ENCODE measurements at regions not wholly inside any gene's neighbourhood (a gene's known extent, or its start where the extent isn't known, plus 50 kb on each side); places are given as distances from the start of the nearest gene placed in this dataset.

GRCh38 chr11:30774496-30775232, 188.5 kb upstream of the MPPED2 start:
- Histone ChIP-seq H3K9me3 (ENCODE audit: control insufficient read depth, low read depth, low read length) (no peaks in the 10 kb centered on the region), H3K27me3 (ENCODE audit: control insufficient read depth, insufficient read depth, low read length) (no peaks in the 10 kb centered on the region), H3K4me3 (ENCODE audit: low read length) (no peak overlapping the region), H3K36me3 (ENCODE audit: control insufficient read depth, insufficient read depth, low read length) (no peaks in the 10 kb centered on the region), H3K27ac (ENCODE audit: low read length) (no peak overlapping the region), H3K4me1 (ENCODE audit: control insufficient read depth, insufficient read depth, low read length) (no peaks in the 10 kb centered on the region)
- no peak for DNase-seq
- 60% methylated on average over 1 of the region's 8 CpGs for WGBS (ENCODE audit: insufficient coverage, low lambda C conversion rate)

- H3K4me1 ChIP-seq (ENCODE audit: control insufficient read depth, insufficient read depth, low read length): no peaks in the 10 kb centered on the region
- H3K27ac ChIP-seq (ENCODE audit: low read length): no peak overlapping the region
- no peaks in the 10 kb centered on the region for H3K9me3 ChIP-seq (ENCODE audit: control insufficient read depth, low read depth, low read length)
- H3K27me3 ChIP-seq (ENCODE audit: control insufficient read depth, insufficient read depth, low read length): no peaks in the 10 kb centered on the region
- H3K36me3 ChIP-seq (ENCODE audit: control insufficient read depth, insufficient read depth, low read length): no peaks in the 10 kb centered on the region
- WGBS (ENCODE audit: insufficient coverage, low lambda C conversion rate): 80% methylated on average over 1 of the region's 4 CpGs
- DNase-seq: no peak
- no peak overlapping the region for H3K4me3 ChIP-seq (ENCODE audit: low read length)
These were observed 186.8 kb upstream of the MPPED2 start for GRCh38 chr11:30772908-30773307.

- WGBS (ENCODE audit: insufficient coverage, low lambda C conversion rate): no CpG with 5 or more reads among the region's 5 CpGs
- DNase-seq: no peak
- Histone ChIP-seq H3K4me3 (ENCODE audit: low read length) (no peak overlapping the region), H3K4me1 (ENCODE audit: control insufficient read depth, insufficient read depth, low read length) (no peaks in the 10 kb centered on the region), H3K9me3 (ENCODE audit: control insufficient read depth, low read depth, low read length) (no peaks in the 10 kb centered on the region), H3K36me3 (ENCODE audit: control insufficient read depth, insufficient read depth, low read length) (no peaks in the 10 kb centered on the region), H3K27me3 (ENCODE audit: control insufficient read depth, insufficient read depth, low read length) (no peaks in the 10 kb centered on the region), H3K27ac (ENCODE audit: low read length) (no peak overlapping the region)
These were observed 177.8 kb upstream of the MPPED2 start for GRCh38 chr11:30763951-30764350.

GRCh38 chr11:30762188-30762587, 176.0 kb upstream of the MPPED2 start:
- 80% methylated on average over 1 of the region's 2 CpGs for WGBS (ENCODE audit: insufficient coverage, low lambda C conversion rate)

GRCh38 chr11:30760345-30760744, 174.2 kb upstream of the MPPED2 start:
- Histone ChIP-seq H3K4me1 (ENCODE audit: control insufficient read depth, insufficient read depth, low read length) (no peaks in the 10 kb centered on the region), H3K27me3 (ENCODE audit: control insufficient read depth, insufficient read depth, low read length) (no peaks in the 10 kb centered on the region), H3K27ac (ENCODE audit: low read length) (no peak overlapping the region), H3K9me3 (ENCODE audit: control insufficient read depth, low read depth, low read length) (no peaks in the 10 kb centered on the region), H3K4me3 (ENCODE audit: low read length) (no peak overlapping the region), H3K36me3 (ENCODE audit: control insufficient read depth, insufficient read depth, low read length) (no peaks in the 10 kb centered on the region)
- no peak for DNase-seq

More at GRCh38 chr11:30762188-30762587, 176.0 kb upstream of the MPPED2 start:
- no peaks in the 10 kb centered on the region for H3K4me1 ChIP-seq (ENCODE audit: control insufficient read depth, insufficient read depth, low read length)
- H3K4me3 ChIP-seq (ENCODE audit: low read length): no peak overlapping the region
- no peak overlapping the region for H3K27ac ChIP-seq (ENCODE audit: low read length)
- H3K27me3 ChIP-seq (ENCODE audit: control insufficient read depth, insufficient read depth, low read length): no peaks in the 10 kb centered on the region
- no peaks in the 10 kb centered on the region for H3K36me3 ChIP-seq (ENCODE audit: control insufficient read depth, insufficient read depth, low read length)
- H3K9me3 ChIP-seq (ENCODE audit: control insufficient read depth, low read depth, low read length): no peaks in the 10 kb centered on the region
- DNase-seq: no peak

GRCh38 chr11:30758946-30759504, 172.9 kb upstream of the MPPED2 start:
- DNase-seq: no peak
- WGBS (ENCODE audit: insufficient coverage, low lambda C conversion rate): 77% methylated on average over 3 of the region's 11 CpGs

GRCh38 chr11:30758518-30758917, 172.4 kb upstream of the MPPED2 start:
- Histone ChIP-seq H3K9me3 (ENCODE audit: control insufficient read depth, low read depth, low read length) (no peaks in the 10 kb centered on the region), H3K27ac (ENCODE audit: low read length) (no peak overlapping the region), H3K27me3 (ENCODE audit: control insufficient read depth, insufficient read depth, low read length) (no peaks in the 10 kb centered on the region), H3K4me1 (ENCODE audit: control insufficient read depth, insufficient read depth, low read length) (no peaks in the 10 kb centered on the region), H3K4me3 (ENCODE audit: low read length) (no peak overlapping the region), H3K36me3 (ENCODE audit: control insufficient read depth, insufficient read depth, low read length) (no peaks in the 10 kb centered on the region)
- no peak for DNase-seq
- WGBS (ENCODE audit: insufficient coverage, low lambda C conversion rate): 0% methylated on average over 1 of the region's 1 CpG

More at GRCh38 chr11:30758946-30759504, 172.9 kb upstream of the MPPED2 start:
- Histone ChIP-seq H3K4me3 (ENCODE audit: low read length) (no peak overlapping the region), H3K27me3 (ENCODE audit: control insufficient read depth, insufficient read depth, low read length) (no peaks in the 10 kb centered on the region), H3K27ac (ENCODE audit: low read length) (no peak overlapping the region), H3K4me1 (ENCODE audit: control insufficient read depth, insufficient read depth, low read length) (no peaks in the 10 kb centered on the region), H3K36me3 (ENCODE audit: control insufficient read depth, insufficient read depth, low read length) (no peaks in the 10 kb centered on the region), H3K9me3 (ENCODE audit: control insufficient read depth, low read depth, low read length) (no peaks in the 10 kb centered on the region)

- no peaks in the 10 kb centered on the region for H3K36me3 ChIP-seq (ENCODE audit: control insufficient read depth, insufficient read depth, low read length)
- H3K27ac ChIP-seq (ENCODE audit: low read length): no peak overlapping the region
- DNase-seq: peak in 1 of 2 donors; percentile 7
- no peaks in the 10 kb centered on the region for H3K9me3 ChIP-seq (ENCODE audit: control insufficient read depth, low read depth, low read length)
- no peaks in the 10 kb centered on the region for H3K4me1 ChIP-seq (ENCODE audit: control insufficient read depth, insufficient read depth, low read length)
- WGBS (ENCODE audit: insufficient coverage, low lambda C conversion rate): no CpG with 5 or more reads among the region's 3 CpGs
- H3K4me3 ChIP-seq (ENCODE audit: low read length): no peak overlapping the region
- H3K27me3 ChIP-seq (ENCODE audit: control insufficient read depth, insufficient read depth, low read length): no peaks in the 10 kb centered on the region
These were observed 171.9 kb upstream of the MPPED2 start for GRCh38 chr11:30758012-30758411.

- no peaks in the 10 kb centered on the region for H3K4me1 ChIP-seq (ENCODE audit: control insufficient read depth, insufficient read depth, low read length)
- DNase-seq: no peak
- no peak overlapping the region for H3K4me3 ChIP-seq (ENCODE audit: low read length)
- WGBS (ENCODE audit: insufficient coverage, low lambda C conversion rate): no CpG with 5 or more reads among the region's 2 CpGs
- H3K27ac ChIP-seq (ENCODE audit: low read length): no peak overlapping the region
- no peaks in the 10 kb centered on the region for H3K9me3 ChIP-seq (ENCODE audit: control insufficient read depth, low read depth, low read length)
- no peaks in the 10 kb centered on the region for H3K27me3 ChIP-seq (ENCODE audit: control insufficient read depth, insufficient read depth, low read length)
- H3K36me3 ChIP-seq (ENCODE audit: control insufficient read depth, insufficient read depth, low read length): no peaks in the 10 kb centered on the region
These were observed 167.8 kb upstream of the MPPED2 start for GRCh38 chr11:30753994-30754393.

- no peak for DNase-seq
- Histone ChIP-seq H3K9me3 (ENCODE audit: control insufficient read depth, low read depth, low read length) (no peaks in the 10 kb centered on the region), H3K4me3 (ENCODE audit: low read length) (no peak overlapping the region), H3K27me3 (ENCODE audit: control insufficient read depth, insufficient read depth, low read length) (no peaks in the 10 kb centered on the region), H3K4me1 (ENCODE audit: control insufficient read depth, insufficient read depth, low read length) (no peaks in the 10 kb centered on the region), H3K36me3 (ENCODE audit: control insufficient read depth, insufficient read depth, low read length) (no peaks in the 10 kb centered on the region), H3K27ac (ENCODE audit: low read length) (no peak overlapping the region)
- whole genome bisulfite sequencing (ENCODE audit: insufficient coverage, low lambda C conversion rate): 91% methylated on average over 4 of the region's 5 CpGs
These were observed 167.4 kb upstream of the MPPED2 start for GRCh38 chr11:30753504-30753903.

- DNase-seq: no peak
- Histone ChIP-seq H3K4me3 (ENCODE audit: low read length) (no peak overlapping the region), H3K36me3 (ENCODE audit: control insufficient read depth, insufficient read depth, low read length) (no peaks in the 10 kb centered on the region), H3K4me1 (ENCODE audit: control insufficient read depth, insufficient read depth, low read length) (no peaks in the 10 kb centered on the region), H3K27me3 (ENCODE audit: control insufficient read depth, insufficient read depth, low read length) (no peaks in the 10 kb centered on the region), H3K9me3 (ENCODE audit: control insufficient read depth, low read depth, low read length) (no peaks in the 10 kb centered on the region), H3K27ac (ENCODE audit: low read length) (no peak overlapping the region)
- 17% methylated on average over 1 of the region's 2 CpGs for WGBS (ENCODE audit: insufficient coverage, low lambda C conversion rate)
These were observed 163.1 kb upstream of the MPPED2 start for GRCh38 chr11:30749268-30749667.

Data from large intestine (tissue), 3 donors.